ENCODE measurements at regions not wholly inside any gene's neighbourhood (a gene's known extent, or its start where the extent isn't known, plus 50 kb on each side); places are given as distances from the start of the nearest gene placed in this dataset.

- Histone ChIP-seq H3K79me2 (no peaks in the 10 kb centered on the region), H3K4me1 (ENCODE audit: insufficient read depth) (peaks cover 5% of the 10 kb centered on the region), H3K27me3 (no peaks in the 10 kb centered on the region), H3K4me3 (no peak overlapping the region), H3K4me2 (no peak overlapping the region), H2AFZ (no peak overlapping the region), H3K36me3 (replicated peaks; ENCODE audit: insufficient read depth, low read depth) (no peaks in the 10 kb centered on the region), H3K9me2 (replicated peaks; ENCODE audit: insufficient read depth) (no peaks in the 10 kb centered on the region), H4K20me1 (ENCODE audit: insufficient read depth, poor library complexity, severe bottlenecking) (no peaks in the 10 kb centered on the region), H3K9me3 (ENCODE audit: low read depth) (no peaks in the 10 kb centered on the region), H3K27ac (no peak overlapping the region)
- 94% methylated on average over 1 of the region's 1 CpG for WGBS (ENCODE audit: low lambda C conversion rate, missing lambda C conversion rate)
- no peak for DNase-seq (ENCODE audit: low spot score)
- no peak for TF ChIP-seq CTCF (IDR thresholded peaks at IDR 0.05; ENCODE audit: poor library complexity)
Measured at GRCh38 chr4:31516520-31516919, 796.4 kb downstream of the PCDH7 start.

- no peaks in the 10 kb centered on the region for H3K36me3 ChIP-seq (replicated peaks; ENCODE audit: insufficient read depth, low read depth)
- no peaks in the 10 kb centered on the region for H3K27me3 ChIP-seq
- no peak overlapping the region for H3K4me3 ChIP-seq
- no peak overlapping the region for H3K4me2 ChIP-seq
- peak; percentile 35 for DNase-seq (ENCODE audit: low spot score)
- no peaks in the 10 kb centered on the region for H4K20me1 ChIP-seq (ENCODE audit: insufficient read depth, poor library complexity, severe bottlenecking)
- H3K4me1 ChIP-seq (ENCODE audit: insufficient read depth): peaks cover 5% of the 10 kb centered on the region
- no peak for TF ChIP-seq EZH2 (IDR thresholded peaks at IDR 0.05; ENCODE audit: borderline replicate concordance)
- TF ChIP-seq EZH2phosphoT487 (IDR thresholded peaks at IDR 0.05; ENCODE audit: low read depth, severe bottlenecking, unreplicated experiment): no peak
- TF ChIP-seq CTCF (IDR thresholded peaks at IDR 0.05; ENCODE audit: poor library complexity): no peak
- H3K79me2 ChIP-seq: no peaks in the 10 kb centered on the region
- H3K9me3 ChIP-seq (ENCODE audit: low read depth): peaks cover under 1% of the 10 kb centered on the region
- H3K9me2 ChIP-seq (replicated peaks; ENCODE audit: insufficient read depth): no peaks in the 10 kb centered on the region
- WGBS (ENCODE audit: low lambda C conversion rate, missing lambda C conversion rate): 69% methylated on average over 3 of the region's 3 CpGs
- H3K27ac ChIP-seq: peak overlapping the region; percentile 5
- no peak overlapping the region for H2AFZ ChIP-seq
Measured at GRCh38 chr4:31518796-31519250, 798.7 kb downstream of the PCDH7 start.

GRCh38 chr4:31530555-31530954 is 810.4 kb downstream of the PCDH7 start:
- no peaks in the 10 kb centered on the region for H3K36me3 ChIP-seq (replicated peaks; ENCODE audit: insufficient read depth, low read depth)
- H3K4me2 ChIP-seq: no peak overlapping the region
- DNase-seq (ENCODE audit: low spot score): no peak
- TF ChIP-seq EZH2phosphoT487 (IDR thresholded peaks at IDR 0.05; ENCODE audit: low read depth, severe bottlenecking, unreplicated experiment): no peak
- TF ChIP-seq EZH2 (IDR thresholded peaks at IDR 0.05; ENCODE audit: borderline replicate concordance): no peak
- TF ChIP-seq CTCF (IDR thresholded peaks at IDR 0.05; ENCODE audit: poor library complexity): no peak
- H3K9me3 ChIP-seq (ENCODE audit: low read depth): no peaks in the 10 kb centered on the region
- no peaks in the 10 kb centered on the region for H3K9me2 ChIP-seq (replicated peaks; ENCODE audit: insufficient read depth)
- no peak overlapping the region for H2AFZ ChIP-seq
- no peaks in the 10 kb centered on the region for H3K79me2 ChIP-seq
- no peaks in the 10 kb centered on the region for H3K4me1 ChIP-seq (ENCODE audit: insufficient read depth)
- no peaks in the 10 kb centered on the region for H3K27me3 ChIP-seq
- H3K4me3 ChIP-seq: no peak overlapping the region
- H4K20me1 ChIP-seq (ENCODE audit: insufficient read depth, poor library complexity, severe bottlenecking): no peaks in the 10 kb centered on the region
- no peak overlapping the region for H3K27ac ChIP-seq
- 67% methylated on average over 3 of the region's 3 CpGs for WGBS (ENCODE audit: low lambda C conversion rate, missing lambda C conversion rate)

GRCh38 chr4:31538877-31539276 is 818.7 kb downstream of the PCDH7 start:
- no peaks in the 10 kb centered on the region for H3K27me3 ChIP-seq
- H3K79me2 ChIP-seq: no peaks in the 10 kb centered on the region
- no peak for DNase-seq (ENCODE audit: low spot score)
- H3K4me1 ChIP-seq (ENCODE audit: insufficient read depth): no peaks in the 10 kb centered on the region
- no peak for TF ChIP-seq EZH2 (IDR thresholded peaks at IDR 0.05; ENCODE audit: borderline replicate concordance)
- no peak for TF ChIP-seq EZH2phosphoT487 (IDR thresholded peaks at IDR 0.05; ENCODE audit: low read depth, severe bottlenecking, unreplicated experiment)
- no peak for TF ChIP-seq CTCF (IDR thresholded peaks at IDR 0.05; ENCODE audit: poor library complexity)
- no peaks in the 10 kb centered on the region for H4K20me1 ChIP-seq (ENCODE audit: insufficient read depth, poor library complexity, severe bottlenecking)
- H3K9me3 ChIP-seq (ENCODE audit: low read depth): no peaks in the 10 kb centered on the region
- no peak overlapping the region for H2AFZ ChIP-seq
- no peaks in the 10 kb centered on the region for H3K9me2 ChIP-seq (replicated peaks; ENCODE audit: insufficient read depth)
- no peaks in the 10 kb centered on the region for H3K36me3 ChIP-seq (replicated peaks; ENCODE audit: insufficient read depth, low read depth)
- H3K27ac ChIP-seq: no peak overlapping the region
- no peak overlapping the region for H3K4me2 ChIP-seq
- no peak overlapping the region for H3K4me3 ChIP-seq
